Skin epidermis (tissue), 12 donors: ENCODE measurements at regions not wholly inside any gene's neighbourhood (a gene's known extent, or its start where the extent isn't known, plus 50 kb on each side); places are given as distances from the start of the nearest gene placed in this dataset.
A peak's percentile ranks its signal among the peaks of the same experiment; 100 is the strongest.

Experiments
- H3K27ac ChIP-seq, 21 experiments: fragments of 200-600 bp; sonication (generic) in 11 of 21; one replicate each; pipeline ENCODE4 v1.5.0; 2020; ENCODE audit warnings: mild to moderate bottlenecking in 3 of 21, inconsistent platforms in 2 of 21, moderate library complexity in 2 of 21
- H3K4me3 ChIP-seq, 7 experiments: fragments of 200-600 bp; sonication (generic) in 2 of 7; one replicate each; pipeline ENCODE4 v1.5.0; 2020; ENCODE audit warnings: inconsistent platforms in 2 of 7, mild to moderate bottlenecking in 2 of 7, moderate library complexity in 1 of 7

DNA sequence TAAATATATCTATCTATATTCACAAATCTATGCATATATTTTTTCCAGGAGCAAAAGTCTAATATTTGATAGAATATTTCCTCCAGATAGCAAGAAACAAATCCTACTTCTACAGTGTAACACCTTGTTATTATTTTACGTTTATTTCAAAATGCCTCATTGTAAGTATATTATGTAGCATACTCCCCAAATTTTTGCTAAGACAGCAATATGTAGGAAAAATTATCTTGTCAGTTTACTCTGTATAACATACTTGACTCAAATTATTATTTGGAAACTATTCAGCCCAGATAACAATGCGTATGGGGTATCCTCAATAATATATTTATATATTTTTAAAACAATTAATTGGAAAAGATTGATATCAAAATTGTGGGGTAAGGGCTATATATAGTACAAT is 313.2 kb downstream of the NR4A2 start:
- no peak overlapping the region for H3K27ac ChIP-seq
- H3K4me3 ChIP-seq = no peak overlapping the region

DNA sequence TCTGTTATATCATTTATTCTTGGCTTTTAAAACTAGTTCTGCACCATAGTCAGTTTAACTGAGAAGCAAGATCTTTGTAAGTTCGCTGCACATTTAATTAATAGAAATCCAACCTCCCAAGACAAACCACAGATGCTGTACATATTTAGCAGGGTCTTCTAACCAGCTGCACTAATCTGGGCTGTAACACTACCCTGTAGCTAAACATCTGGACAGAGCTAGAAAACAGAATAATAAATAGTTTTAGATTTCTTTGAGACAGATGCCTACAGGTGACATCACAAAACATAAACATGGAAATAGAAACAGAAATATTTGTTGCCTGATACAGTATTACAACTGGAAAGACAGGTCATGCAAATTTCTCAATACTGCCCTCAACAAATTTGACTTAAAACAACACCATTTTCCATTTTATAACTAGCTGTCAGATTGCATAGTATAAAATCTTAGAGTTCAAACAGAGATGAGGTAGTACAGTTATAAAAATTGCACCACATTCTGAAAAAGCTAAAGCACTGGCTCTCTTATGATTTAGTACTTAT is 315.1 kb downstream of the NR4A2 start:
- Histone ChIP-seq H3K27ac (no peak overlapping the region), H3K4me3 (no peak overlapping the region)

DNA sequence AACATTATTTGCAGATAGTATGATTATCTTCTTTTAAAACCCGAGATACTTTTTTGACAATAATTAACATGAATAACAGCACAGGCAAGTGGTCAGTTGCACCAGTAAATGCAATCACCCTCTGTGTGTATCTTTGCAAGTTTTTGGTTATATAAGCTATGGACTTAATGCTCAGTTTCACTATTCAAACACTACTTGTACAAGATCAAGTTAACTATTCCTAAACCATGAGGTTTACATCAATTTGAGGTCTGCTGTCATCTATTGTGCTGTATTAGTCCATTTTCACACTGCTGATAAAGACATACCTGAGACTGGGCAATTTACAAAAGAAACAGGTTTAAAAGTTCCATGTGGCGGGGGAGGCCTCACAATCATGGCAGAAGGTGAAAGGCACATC is 323.2 kb downstream of the NR4A2 start:
- no peak overlapping the region for H3K27ac ChIP-seq
- H3K4me3 ChIP-seq = no peak overlapping the region

DNA sequence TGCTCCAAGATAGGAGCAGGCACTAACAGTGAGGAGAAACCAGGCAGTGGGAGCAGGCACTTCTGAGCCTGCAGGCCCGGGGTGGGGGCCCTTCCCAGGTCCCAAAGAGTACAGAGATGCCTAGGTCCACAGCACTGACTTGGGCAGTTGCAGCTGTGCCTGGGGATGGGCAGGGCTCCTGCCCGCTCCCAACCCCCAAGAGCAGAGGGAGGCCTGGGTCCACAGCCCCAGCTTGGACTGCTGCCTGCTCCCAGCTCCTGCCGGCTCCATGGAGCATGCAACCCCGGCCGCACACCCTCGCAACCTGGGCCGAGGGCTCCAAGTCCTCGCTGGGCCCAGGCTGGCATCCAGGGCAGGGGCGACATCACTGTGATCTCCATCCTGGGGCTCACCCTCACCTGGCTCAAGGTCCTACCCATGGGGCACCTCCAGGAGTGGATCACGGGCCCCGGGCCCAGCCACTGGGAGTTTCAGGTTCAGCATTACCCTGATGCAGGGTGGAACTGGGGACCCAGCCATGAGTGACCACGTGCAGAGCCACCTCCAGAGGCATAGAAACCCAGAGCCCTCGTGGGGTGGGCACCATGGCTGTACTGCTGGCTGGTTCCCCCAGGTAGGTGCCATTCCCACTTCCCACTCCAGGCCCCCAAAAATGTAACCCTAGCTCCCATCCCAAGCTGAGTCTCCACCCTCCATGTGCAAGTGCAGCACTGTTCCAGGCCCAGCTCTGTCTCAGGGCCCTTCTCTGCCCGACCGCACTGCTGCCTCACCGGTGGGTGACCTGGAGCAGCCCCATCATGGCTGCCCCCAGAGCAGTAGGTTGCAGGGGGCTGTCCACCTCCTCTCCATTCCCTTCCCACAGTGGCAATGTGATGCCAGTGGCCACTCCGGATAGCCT is 325.6 kb downstream of the NR4A2 start:
- Histone ChIP-seq H3K4me3 (no peak overlapping the region), H3K27ac (no peak overlapping the region)

DNA sequence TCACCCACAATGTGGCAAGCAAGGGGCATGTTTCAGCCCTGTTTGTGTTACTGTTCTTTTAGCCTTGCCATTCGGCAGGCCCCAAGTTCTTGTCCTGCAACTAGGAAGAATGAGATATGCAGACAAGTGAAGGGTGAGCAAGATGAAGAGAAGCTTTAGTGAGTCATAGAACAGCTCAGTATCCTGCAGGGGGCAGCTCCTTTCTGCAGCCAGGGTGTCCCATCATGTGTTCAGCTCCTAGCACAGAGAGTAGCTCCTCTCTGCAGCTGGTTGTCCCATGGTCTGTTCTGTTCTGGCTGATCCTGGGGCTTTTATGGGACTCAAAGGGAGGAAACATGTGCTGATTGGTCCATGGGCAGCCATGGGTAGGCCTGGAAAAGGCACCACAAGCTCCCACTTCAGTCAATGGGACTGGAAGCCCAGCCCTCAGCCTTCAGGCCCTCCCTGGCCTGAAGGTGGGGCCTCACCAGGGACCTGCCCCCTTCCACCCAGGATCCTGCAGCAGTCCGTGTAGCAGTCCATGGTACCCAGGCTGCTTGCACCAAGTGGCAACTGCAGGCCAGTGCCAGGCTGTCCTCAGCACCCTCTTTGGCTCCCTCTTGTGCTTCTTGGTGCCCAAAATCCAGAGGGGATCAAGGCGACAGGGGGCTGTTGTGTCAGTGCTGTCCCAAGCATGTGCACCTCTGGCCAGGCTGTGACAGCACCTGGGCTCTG is 326.4 kb downstream of the NR4A2 start:
- H3K4me3 ChIP-seq = no peak overlapping the region

DNA sequence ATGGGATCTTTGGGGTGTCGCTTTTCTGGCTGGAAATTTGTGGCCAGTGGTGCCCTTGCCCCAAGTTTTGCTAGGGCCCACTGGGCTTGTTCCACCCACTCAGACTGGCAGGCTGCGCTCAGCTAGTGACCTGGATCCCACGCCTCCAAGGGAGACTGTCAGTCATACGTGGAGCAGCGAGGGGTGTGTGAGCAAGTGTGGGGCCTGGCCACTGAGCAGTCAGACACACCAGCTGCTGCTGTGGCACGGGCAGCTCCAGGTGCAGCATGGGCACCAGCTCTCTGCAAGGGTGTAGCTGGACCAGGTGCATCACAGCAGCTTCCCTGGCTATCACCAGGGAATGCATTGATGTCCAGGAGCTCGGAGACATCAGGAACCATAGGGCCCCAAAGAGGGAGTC is 327.0 kb downstream of the NR4A2 start:
- no peak overlapping the region for H3K27ac ChIP-seq
- H3K4me3 ChIP-seq = no peak overlapping the region

More for the DNA sequence above, 326.4 kb downstream of the NR4A2 start:
- no peak overlapping the region for H3K27ac ChIP-seq

DNA sequence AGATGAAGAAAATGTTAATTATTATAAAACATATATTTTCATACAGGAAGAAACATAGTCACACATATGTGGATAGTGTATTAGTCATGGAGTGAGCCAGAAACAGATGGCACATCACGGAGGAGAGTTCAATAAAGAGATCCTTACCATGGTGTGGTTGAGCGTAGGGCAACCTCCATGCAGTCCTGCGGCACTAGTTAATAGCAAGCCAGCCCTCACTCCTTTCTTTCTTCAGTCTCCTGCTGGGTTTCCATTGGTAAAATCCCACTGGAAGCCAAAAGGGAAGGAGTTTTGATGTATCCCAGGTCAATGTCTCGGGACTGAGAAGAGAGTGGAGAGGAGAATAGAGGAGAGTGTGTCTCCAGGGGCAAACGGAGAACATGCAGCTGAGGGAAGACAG is 328.1 kb downstream of the NR4A2 start:
- H3K27ac ChIP-seq = no peak overlapping the region
- no peak overlapping the region for H3K4me3 ChIP-seq

DNA sequence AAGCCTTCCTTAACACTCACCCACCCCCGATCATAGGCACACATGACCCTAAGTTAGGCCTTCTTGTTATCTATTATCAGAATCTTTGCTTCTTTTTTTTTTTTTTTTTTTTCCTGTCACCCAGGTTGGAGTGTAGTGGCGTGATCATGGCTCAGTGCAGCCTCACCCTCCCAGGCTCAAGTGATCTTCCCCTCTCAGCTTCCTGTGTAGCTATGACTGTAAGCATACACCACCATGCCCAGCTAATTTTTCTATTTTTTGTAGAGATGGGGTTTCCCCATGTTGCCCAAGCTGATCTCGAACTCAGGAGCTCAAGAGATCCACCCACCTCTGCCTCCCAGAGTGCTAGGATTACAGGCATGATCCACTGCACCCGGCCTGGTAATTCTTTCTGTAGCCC is 328.7 kb downstream of the NR4A2 start:
- Histone ChIP-seq H3K27ac (no peak overlapping the region), H3K4me3 (no peak overlapping the region)

DNA sequence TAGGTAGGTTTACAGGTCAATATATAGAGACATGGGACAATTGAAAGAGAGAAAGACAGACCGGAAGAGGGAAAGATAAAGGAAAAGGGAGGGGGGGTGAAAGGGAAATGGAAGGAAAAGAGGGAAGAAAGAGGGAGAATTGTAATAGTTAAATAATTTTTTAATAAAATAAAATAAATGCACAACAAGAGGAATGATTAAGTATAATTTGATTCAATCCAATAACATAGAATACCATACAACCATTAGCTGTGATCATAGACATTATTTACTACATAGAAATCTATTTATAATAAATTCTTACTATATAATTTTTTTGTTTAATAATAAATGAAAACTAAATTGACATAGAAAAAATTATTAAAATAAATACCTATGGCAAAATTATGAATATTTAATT is 330.7 kb downstream of the NR4A2 start:
- H3K27ac ChIP-seq = no peak overlapping the region
- no peak overlapping the region for H3K4me3 ChIP-seq

DNA sequence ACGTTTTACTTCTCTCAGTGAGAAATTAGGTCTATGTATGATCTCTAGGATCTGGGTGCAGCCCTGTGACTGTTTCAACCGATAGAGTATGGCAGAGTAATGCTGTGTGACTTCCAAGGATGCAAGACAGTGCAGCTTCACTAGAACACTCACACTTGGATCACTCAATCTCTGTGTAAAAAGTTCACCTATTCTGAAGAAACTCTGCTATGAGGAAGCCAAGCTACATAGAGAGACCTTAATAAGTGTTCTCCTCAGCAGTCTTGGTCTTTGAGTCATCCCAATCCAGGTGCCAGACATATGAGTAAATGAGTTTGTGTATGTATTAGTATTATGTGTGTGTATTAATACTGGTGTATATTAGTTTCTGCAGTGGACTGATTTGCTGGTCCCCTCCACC is 335.0 kb downstream of the NR4A2 start:
- Histone ChIP-seq H3K4me3 (no peak overlapping the region), H3K27ac (no peak overlapping the region)

DNA sequence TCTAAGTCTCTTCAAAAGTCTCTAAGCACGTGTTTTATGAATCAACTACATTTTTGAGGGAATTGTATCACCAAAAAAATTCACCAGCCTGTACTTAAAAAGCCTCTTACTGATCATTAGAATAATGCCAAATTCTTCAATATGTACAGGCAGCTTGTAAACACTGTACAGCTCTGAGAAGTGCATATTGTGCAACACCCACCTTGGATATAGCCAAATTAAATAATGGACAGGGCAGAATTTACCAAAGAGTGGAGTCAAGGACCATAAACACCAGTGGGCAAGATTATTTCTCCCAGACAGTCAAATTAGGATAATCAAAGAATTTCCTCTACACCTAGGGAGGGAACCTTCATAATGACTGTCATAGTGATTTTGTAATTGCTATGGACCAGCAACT is 338.2 kb downstream of the NR4A2 start:
- Histone ChIP-seq H3K4me3 (no peak overlapping the region), H3K27ac (no peak overlapping the region)

DNA sequence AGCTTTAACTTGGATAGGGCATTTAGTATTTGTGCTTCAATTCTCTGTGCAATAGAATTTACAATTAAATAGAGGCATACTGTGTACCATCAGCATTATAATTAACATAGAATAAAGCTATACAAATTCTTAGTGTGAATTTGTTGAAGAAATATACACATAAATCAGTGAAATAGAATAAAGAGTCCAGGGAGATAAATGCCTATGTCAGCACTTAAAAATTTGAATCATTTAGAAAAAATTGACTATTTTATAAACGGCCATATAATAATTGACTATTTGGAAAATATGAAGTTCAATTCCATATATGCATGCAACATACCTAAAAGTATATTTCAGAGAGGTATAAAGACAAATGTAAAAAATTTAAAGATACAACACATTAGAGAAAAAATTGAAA is 348.7 kb downstream of the NR4A2 start:
- no peak overlapping the region for H3K4me3 ChIP-seq
- H3K27ac ChIP-seq = no peak overlapping the region

DNA sequence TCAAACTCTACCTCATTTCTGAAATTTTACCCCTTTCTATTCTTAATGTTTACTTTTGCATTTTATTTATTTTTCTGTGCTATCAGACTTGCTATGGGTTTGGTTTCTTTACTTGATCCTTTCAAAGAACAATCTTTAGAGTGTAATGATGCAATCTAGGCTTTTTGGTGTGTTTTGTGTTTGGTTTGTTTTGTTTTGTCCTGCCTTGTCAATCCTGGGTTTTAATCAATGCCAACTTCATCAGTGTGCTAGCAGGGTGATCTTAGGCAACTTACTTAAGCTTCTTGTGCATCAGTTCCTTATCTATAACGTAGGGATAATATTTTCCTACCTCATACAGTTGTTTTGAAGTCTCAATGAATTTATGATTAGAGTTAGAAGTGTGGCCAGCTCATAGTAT is 350.4 kb downstream of the NR4A2 start:
- H3K27ac ChIP-seq = no peak overlapping the region
- no peak overlapping the region for H3K4me3 ChIP-seq

DNA sequence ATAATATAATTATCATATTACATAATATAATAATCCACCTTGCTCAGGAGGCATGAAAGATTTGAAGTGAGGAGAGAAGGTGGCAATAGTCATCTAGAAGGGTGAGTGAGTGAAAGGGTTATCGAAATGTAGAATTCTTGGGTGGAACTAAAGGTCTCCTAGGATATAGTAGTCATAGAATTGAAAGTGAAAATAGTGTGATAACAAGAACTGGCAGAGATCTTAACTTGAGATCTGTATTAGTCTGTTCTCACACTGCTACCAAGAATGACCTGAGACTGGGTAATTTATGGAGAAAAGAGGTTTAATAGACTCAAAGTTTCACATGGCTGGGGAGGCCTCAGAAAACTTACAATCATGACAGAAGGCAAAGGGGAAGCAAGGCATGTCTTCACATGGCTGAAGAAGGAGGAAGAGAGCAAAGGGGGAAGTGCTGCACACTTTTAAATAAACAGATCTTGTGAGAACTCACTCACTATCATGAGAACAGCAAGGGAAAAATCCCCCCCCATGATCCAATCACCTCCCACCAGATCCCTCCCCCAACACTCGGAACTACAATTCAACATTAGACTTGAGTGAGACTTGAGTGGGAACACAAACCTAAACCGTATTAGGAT is 351.5 kb downstream of the NR4A2 start:
- H3K4me3 ChIP-seq = no peak overlapping the region
- H3K27ac ChIP-seq = no peak overlapping the region

DNA sequence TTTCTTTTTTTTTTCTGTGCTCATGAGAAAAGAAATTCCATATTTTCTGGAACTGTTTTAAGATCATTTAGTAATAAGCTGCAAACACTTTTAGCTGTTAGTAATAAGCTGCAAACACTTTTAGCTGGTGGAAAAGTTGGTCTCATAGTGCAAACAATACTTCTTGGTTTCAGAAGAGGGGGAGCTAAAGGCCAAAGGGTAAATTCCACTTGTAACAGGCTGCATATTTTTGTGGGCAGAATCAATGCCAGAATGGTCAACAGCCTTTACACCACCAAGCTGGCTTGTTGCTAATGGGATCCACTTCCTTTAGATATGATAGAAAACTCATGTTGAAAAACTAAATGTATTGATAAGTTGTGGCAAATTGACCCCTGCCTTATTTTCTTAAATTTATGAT is 356.8 kb downstream of the NR4A2 start:
- H3K27ac ChIP-seq = no peak overlapping the region
- H3K4me3 ChIP-seq = no peak overlapping the region

DNA sequence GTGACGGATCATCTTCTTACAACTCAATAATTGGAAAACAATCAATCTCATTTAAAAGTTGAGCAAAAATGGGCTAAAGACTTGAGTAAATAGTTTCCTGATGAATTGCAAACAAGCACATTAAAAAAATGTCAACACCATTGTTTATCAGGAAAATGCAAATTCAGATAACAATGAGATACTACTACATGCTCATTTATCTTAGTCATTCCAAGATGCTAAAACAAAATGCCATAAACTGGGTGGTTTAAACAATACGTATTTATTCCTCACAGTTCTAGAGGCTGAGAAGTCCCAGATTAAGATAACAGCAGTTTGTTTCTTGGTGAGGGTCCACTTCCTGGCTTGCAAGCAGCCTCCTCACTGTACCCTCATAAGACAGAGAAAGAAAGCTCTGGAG is 359.6 kb downstream of the NR4A2 start:
- H3K27ac ChIP-seq = no peak overlapping the region
- no peak overlapping the region for H3K4me3 ChIP-seq

DNA sequence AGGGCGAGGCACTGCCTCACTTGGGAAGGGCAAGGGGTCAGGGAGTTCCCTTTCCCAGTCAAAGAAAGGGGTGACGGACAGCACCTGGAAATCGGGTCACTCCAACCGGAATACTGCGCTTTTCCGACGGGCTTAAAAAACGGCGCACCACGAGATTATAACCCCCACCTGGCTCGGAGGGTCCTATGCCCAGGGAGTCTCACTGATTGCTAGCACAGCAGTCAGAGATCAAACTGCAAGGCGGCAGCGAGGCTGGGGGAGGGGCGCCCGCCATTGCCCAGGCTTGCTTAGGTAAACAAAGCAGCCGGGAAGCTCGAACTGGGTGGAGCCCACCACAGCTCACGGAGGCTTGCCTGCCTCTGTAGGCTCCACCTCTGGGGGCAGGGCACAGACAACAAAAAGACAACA is 366.5 kb downstream of the NR4A2 start:
- Histone ChIP-seq H3K27ac (peak overlapping the region in 2 of 21 experiments; percentile 28 to 52), H3K4me3 (peak overlapping the region in 2 of 7 experiments; percentile 4 to 17)

DNA sequence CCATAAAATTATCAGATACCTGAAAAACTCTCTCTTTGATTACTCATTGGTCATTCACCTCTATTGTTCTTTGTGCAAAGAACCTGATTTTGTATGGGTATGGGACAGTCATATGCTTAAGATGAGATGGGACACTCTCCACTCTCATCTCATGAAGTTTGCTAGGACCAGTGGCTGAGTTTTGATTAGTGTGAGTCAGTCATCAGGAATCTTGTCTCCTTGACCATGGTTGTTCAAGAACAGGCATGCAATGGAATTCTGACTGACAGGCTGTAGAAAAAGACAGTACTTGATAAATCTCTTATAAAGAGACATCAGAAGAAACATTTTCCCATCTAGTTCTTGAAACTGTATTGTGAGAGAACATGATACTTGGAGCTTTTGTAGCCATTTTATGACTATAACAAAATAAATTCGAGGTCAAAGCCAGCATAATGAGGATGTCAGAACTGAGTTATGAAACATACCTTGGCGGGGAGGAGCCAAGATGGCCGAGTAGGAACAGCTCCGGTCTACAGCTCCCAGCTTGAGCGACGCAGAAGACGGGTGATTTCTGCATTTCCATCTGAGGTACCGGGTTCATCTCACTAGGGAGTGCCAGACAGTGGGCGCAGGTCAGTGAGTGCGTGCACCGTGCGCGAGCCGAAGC is 367.0 kb downstream of the NR4A2 start:
- peak overlapping the region in 2 of 7 experiments; percentile 4 to 17 for H3K4me3 ChIP-seq
- H3K27ac ChIP-seq = peak overlapping the region in 2 of 21 experiments; percentile 28 to 52

DNA sequence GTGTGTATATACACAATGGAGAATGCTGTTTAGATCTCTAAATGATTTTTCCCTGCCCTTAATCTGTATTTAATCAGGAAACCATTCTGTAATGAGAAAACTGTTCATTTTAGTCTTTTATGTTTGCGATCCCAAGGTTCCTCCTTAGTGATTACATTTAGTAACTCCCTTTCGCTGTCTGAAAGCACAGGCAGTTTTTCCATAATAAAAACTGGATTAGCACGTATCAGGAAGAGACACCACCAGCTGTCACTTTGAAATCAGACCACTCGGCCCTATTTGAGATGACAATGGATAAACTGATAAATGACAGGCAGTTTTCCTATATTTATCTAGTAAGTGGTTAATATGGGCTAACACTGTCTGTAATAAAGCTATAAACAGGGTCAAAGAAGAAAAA is 370.9 kb downstream of the NR4A2 start:
- no peak overlapping the region for H3K4me3 ChIP-seq

DNA sequence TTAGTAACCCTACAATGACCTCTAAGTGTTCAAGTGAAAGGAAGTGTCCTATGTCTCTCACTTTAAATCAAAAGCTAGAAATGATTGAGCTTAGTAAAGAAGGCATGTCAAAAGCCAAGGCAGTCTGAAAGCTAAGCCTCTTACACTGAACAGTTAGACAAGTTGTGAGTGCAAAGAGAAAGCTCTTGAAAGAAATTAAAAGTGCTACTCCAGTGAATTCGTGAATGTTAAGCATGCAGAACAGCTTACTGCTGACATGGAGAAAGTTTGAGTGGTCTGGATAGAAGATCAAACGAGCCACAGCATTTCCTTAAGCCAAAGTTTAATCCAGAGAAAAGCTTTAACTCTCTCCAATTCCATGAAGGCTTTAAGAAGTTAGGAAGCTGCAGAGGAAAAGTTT is 373.7 kb downstream of the NR4A2 start:
- Histone ChIP-seq H3K27ac (no peak overlapping the region), H3K4me3 (no peak overlapping the region)

More for the DNA sequence above, 370.9 kb downstream of the NR4A2 start:
- no peak overlapping the region for H3K27ac ChIP-seq
